CD4-positive, alpha-beta T cell treated with Interleukin-4 for 1 hour (primary cell): ENCODE measurements at regions not wholly inside any gene's neighbourhood (a gene's known extent, or its start where the extent isn't known, plus 50 kb on each side); places are given as distances from the start of the nearest gene placed in this dataset.
"Not testable (repeated sequence)": the region's sequence is repeated elsewhere in the genome, so short reads cannot be mapped to it uniquely, and the experiment has no call there.

Experiments used
- DNase-seq, 2 donors: peaks; one replicate each; pipeline ENCODE4 v3.0.0-alpha.2; 2020 to 2022

GRCh38 chr6:145143379-145143778 lies 591.9 kb downstream of the EPM2A start:
- no peak for DNase-seq

GRCh38 chr6:145147559-145147958 lies 587.8 kb downstream of the EPM2A start:
- no peak for DNase-seq

GRCh38 chr6:145147981-145148749 lies 587.2 kb downstream of the EPM2A start:
- peak in 1 of 2 donors; percentile 51 for DNase-seq

- no peak for DNase-seq
Measured at GRCh38 chr6:145148776-145149175, 586.5 kb downstream of the EPM2A start.

- no peak for DNase-seq
Measured at GRCh38 chr6:145151624-145152023, 583.7 kb downstream of the EPM2A start.

GRCh38 chr6:145153495-145153894 lies 581.8 kb downstream of the EPM2A start:
- DNase-seq, result no peak

GRCh38 chr6:145155411-145155810 lies 579.9 kb downstream of the EPM2A start:
- no peak for DNase-seq

- no peak for DNase-seq
Measured at GRCh38 chr6:145155873-145156782, 579.2 kb downstream of the EPM2A start.

- DNase-seq, result not testable (repeated sequence)
Measured at GRCh38 chr6:145158636-145159035, 576.7 kb downstream of the EPM2A start.

GRCh38 chr6:145159921-145160320 lies 575.4 kb downstream of the EPM2A start:
- no peak for DNase-seq

GRCh38 chr6:145161501-145161900 lies 573.8 kb downstream of the EPM2A start:
- no peak for DNase-seq

- DNase-seq, result no peak
Measured at GRCh38 chr6:145169726-145170224, 565.5 kb downstream of the EPM2A start.

GRCh38 chr6:145175470-145175869 lies 559.9 kb downstream of the EPM2A start:
- no peak for DNase-seq

- DNase-seq, result no peak
Measured at GRCh38 chr6:145178391-145178790, 556.9 kb downstream of the EPM2A start.

GRCh38 chr6:145187491-145188206 lies 547.7 kb downstream of the EPM2A start:
- DNase-seq, result no peak

- no peak for DNase-seq
Measured at GRCh38 chr6:145189836-145190235, 545.5 kb downstream of the EPM2A start.

- no peak for DNase-seq
Measured at GRCh38 chr6:145194389-145194788, 540.9 kb downstream of the EPM2A start.

- DNase-seq, result no peak
Measured at GRCh38 chr6:145199961-145200360, 535.4 kb downstream of the EPM2A start.

GRCh38 chr6:145204301-145204700 lies 531.0 kb downstream of the EPM2A start:
- DNase-seq, result no peak

GRCh38 chr6:145206247-145206907 lies 528.9 kb downstream of the EPM2A start:
- DNase-seq, result no peak

GRCh38 chr6:145208474-145208873 lies 526.8 kb downstream of the EPM2A start:
- no peak for DNase-seq

GRCh38 chr6:145209272-145209671 lies 526.0 kb downstream of the EPM2A start:
- no peak for DNase-seq

GRCh38 chr6:145212813-145213212 lies 522.5 kb downstream of the EPM2A start:
- no peak for DNase-seq
